ENCODE measurements at regions not wholly inside any gene's neighbourhood (a gene's known extent, or its start where the extent isn't known, plus 50 kb on each side); places are given as distances from the start of the nearest gene placed in this dataset.
A peak's percentile ranks its signal among the peaks of the same experiment; 100 is the strongest.

DNA sequence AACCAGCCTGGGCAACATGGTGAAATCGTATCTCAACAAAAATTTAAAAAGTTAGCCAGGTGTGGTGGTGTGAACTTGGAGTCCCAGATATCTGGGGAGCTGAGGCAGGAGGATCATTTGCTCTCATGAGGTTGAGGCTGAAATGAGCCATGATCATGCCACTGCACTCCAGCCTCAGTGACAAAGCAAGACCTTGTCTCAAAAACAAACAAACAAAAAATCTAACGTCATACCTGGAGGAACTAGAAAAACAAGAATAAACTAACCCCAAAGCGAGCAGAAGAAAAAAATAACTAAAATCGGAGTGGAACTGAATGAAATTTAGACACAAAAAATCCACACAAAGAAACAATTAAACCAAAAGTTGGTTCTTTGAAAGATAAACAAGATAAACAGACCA is 1885.1 kb downstream of the OLFM4 start:
- Histone ChIP-seq H3F3A (ENCODE audit: insufficient read depth, low read length, poor library complexity, severe bottlenecking) (no peaks in the 10 kb centered on the region), H4K20me1 (ENCODE audit: insufficient read depth) (no peaks in the 10 kb centered on the region), H3K9me2 (ENCODE audit: insufficient read depth, low read length) (no peaks in the 10 kb centered on the region), H3K9ac (ENCODE audit: low read length) (no peak overlapping the region), H3K4me3 (ENCODE audit: low read length) (no peak overlapping the region), H3K27me3 (ENCODE audit: insufficient read depth, low read depth, low read length) (no peaks in the 10 kb centered on the region), H3K4me2 (ENCODE audit: low read length) (no peak overlapping the region), H3K9me3 (ENCODE audit: low read length) (peaks cover 4% of the 10 kb centered on the region), H3K36me3 (ENCODE audit: insufficient read depth, low read length) (no peaks in the 10 kb centered on the region), H3K27ac (ENCODE audit: low read length) (no peak overlapping the region), H3K79me2 (replicated peaks; ENCODE audit: insufficient read depth, low read length) (no peaks in the 10 kb centered on the region), H2AFZ (ENCODE audit: low read depth, low read length) (no peak overlapping the region)
- TF ChIP-seq MXI1 (conservative IDR thresholded peaks at IDR 0.05; ENCODE audit: poor library complexity, severe bottlenecking) (no peak), POLR2AphosphoS5 (IDR thresholded peaks at IDR 0.05) (no peak), EZH2 (IDR thresholded peaks at IDR 0.05; ENCODE audit: borderline replicate concordance, insufficient read depth, low read length, poor library complexity, severe bottlenecking) (no peak), REST (IDR thresholded peaks at IDR 0.05; ENCODE audit: borderline replicate concordance) (no peak), TAF1 (IDR thresholded peaks at IDR 0.05; ENCODE audit: low read depth) (no peak), CTCF (IDR thresholded peaks at IDR 0.05; ENCODE audit: poor library complexity, severe bottlenecking) (no peak), EP300 (conservative IDR thresholded peaks at IDR 0.05; ENCODE audit: poor library complexity, severe bottlenecking) (no peak), SMC3 (conservative IDR thresholded peaks at IDR 0.05; ENCODE audit: poor library complexity) (no peak), RAD21 (conservative IDR thresholded peaks at IDR 0.05) (no peak)

DNA sequence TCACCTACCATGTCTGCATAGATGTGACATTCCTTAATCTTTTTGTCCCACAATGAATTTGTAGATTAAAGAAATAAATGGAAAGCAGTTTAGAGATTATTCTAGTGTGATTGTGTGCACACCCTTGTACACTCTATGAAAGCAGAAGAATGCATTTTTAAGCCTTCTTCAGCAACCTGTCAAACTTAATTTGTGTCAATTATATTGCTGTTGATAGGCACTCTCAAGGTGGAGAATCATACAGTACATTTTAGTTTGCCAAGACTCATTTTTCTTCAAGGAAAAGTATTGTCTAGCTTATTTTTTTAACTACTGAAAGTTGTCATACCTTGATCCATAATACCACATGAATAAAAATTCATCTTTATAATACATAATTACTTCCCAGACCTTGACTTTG is 1898.9 kb downstream of the OLFM4 start:
- no peak overlapping the region for H3K9ac ChIP-seq (ENCODE audit: low read length)
- H3K9me2 ChIP-seq (ENCODE audit: insufficient read depth, low read length): no peaks in the 10 kb centered on the region
- no peaks in the 10 kb centered on the region for H3K79me2 ChIP-seq (replicated peaks; ENCODE audit: insufficient read depth, low read length)
- H3K4me3 ChIP-seq (ENCODE audit: low read length): no peak overlapping the region
- no peaks in the 10 kb centered on the region for H3K9me3 ChIP-seq (ENCODE audit: low read length)
- TF ChIP-seq TAF1 (IDR thresholded peaks at IDR 0.05; ENCODE audit: low read depth): no peak
- no peak for TF ChIP-seq SMC3 (conservative IDR thresholded peaks at IDR 0.05; ENCODE audit: poor library complexity)
- TF ChIP-seq MXI1 (conservative IDR thresholded peaks at IDR 0.05; ENCODE audit: poor library complexity, severe bottlenecking): no peak
- TF ChIP-seq EZH2 (IDR thresholded peaks at IDR 0.05; ENCODE audit: borderline replicate concordance, insufficient read depth, low read length, poor library complexity, severe bottlenecking): no peak
- peak; percentile 43 for TF ChIP-seq POLR2AphosphoS5 (IDR thresholded peaks at IDR 0.05)
- no peak for TF ChIP-seq RAD21 (conservative IDR thresholded peaks at IDR 0.05)
- peak; percentile 22 for TF ChIP-seq REST (IDR thresholded peaks at IDR 0.05; ENCODE audit: borderline replicate concordance)
- no peak for TF ChIP-seq CTCF (IDR thresholded peaks at IDR 0.05; ENCODE audit: poor library complexity, severe bottlenecking)
- TF ChIP-seq EP300 (conservative IDR thresholded peaks at IDR 0.05; ENCODE audit: poor library complexity, severe bottlenecking): peak; percentile 58
- no peaks in the 10 kb centered on the region for H3F3A ChIP-seq (ENCODE audit: insufficient read depth, low read length, poor library complexity, severe bottlenecking)
- H3K27ac ChIP-seq (ENCODE audit: low read length): no peak overlapping the region
- H4K20me1 ChIP-seq (ENCODE audit: insufficient read depth): no peaks in the 10 kb centered on the region
- no peaks in the 10 kb centered on the region for H3K36me3 ChIP-seq (ENCODE audit: insufficient read depth, low read length)
- H2AFZ ChIP-seq (ENCODE audit: low read depth, low read length): no peak overlapping the region
- H3K27me3 ChIP-seq (ENCODE audit: insufficient read depth, low read depth, low read length): no peaks in the 10 kb centered on the region
- no peak overlapping the region for H3K4me2 ChIP-seq (ENCODE audit: low read length)
